ENCODE measurements at regions not wholly inside any gene's neighbourhood (a gene's known extent, or its start where the extent isn't known, plus 50 kb on each side); places are given as distances from the start of the nearest gene placed in this dataset.

- TF ChIP-seq E2F8 (IDR thresholded peaks at IDR 0.05; ENCODE audit: low read depth, partially characterized antibody) (no peak), E4F1 (IDR thresholded peaks at IDR 0.05; ENCODE audit: borderline replicate concordance, partially characterized antibody) (no peak), POU2F2 (IDR thresholded peaks at IDR 0.05; ENCODE audit: borderline replicate concordance, low read depth, low read length) (no peak), IRF3 (IDR thresholded peaks at IDR 0.05) (no peak), CUX1 (IDR thresholded peaks at IDR 0.05; ENCODE audit: insufficient replicate concordance, low read depth, low read length) (no peak)
Observed at GRCh38 chr2:120850551-120850950, 114.9 kb downstream of the GLI2 start (continued).
